ENCODE measurements at regions not wholly inside any gene's neighbourhood (a gene's known extent, or its start where the extent isn't known, plus 50 kb on each side); places are given as distances from the start of the nearest gene placed in this dataset.

GRCh38 chr17:55846745-55847144, 95.9 kb downstream of the PCTP start:
- Histone ChIP-seq H3K9me2 (replicated peaks; ENCODE audit: insufficient read depth, low read length) (no peaks in the 10 kb centered on the region), H3K4me2 (ENCODE audit: low read depth, low read length) (no peak overlapping the region), H3F3A (ENCODE audit: insufficient read depth, low read length) (no peaks in the 10 kb centered on the region), H3K4me3 (ENCODE audit: low read length) (no peak overlapping the region), H3K27ac (ENCODE audit: low read length) (no peak overlapping the region), H3K27me3 (replicated peaks; ENCODE audit: insufficient read depth, low read length) (no peaks in the 10 kb centered on the region), H3K79me2 (ENCODE audit: low read length) (no peaks in the 10 kb centered on the region), H3K4me1 (ENCODE audit: low read length) (no peaks in the 10 kb centered on the region), H3K9me3 (replicated peaks; ENCODE audit: insufficient read depth, low read length) (no peaks in the 10 kb centered on the region), H3K36me3 (replicated peaks; ENCODE audit: insufficient read depth, low read length) (no peaks in the 10 kb centered on the region), H2AFZ (ENCODE audit: low read length) (no peak overlapping the region), H3K9ac (ENCODE audit: low read length) (no peak overlapping the region), H4K20me1 (ENCODE audit: insufficient read depth, low read length) (no peaks in the 10 kb centered on the region)
- no peak for DNase-seq
- TF ChIP-seq EZH2phosphoT487 (IDR thresholded peaks at IDR 0.05; ENCODE audit: low read length) (no peak), CTCF (IDR thresholded peaks at IDR 0.05; ENCODE audit: low read length) (no peak), EZH2 (optimal IDR thresholded peaks at IDR 0.05; ENCODE audit: low read depth, low read length) (no peak)

DNA sequence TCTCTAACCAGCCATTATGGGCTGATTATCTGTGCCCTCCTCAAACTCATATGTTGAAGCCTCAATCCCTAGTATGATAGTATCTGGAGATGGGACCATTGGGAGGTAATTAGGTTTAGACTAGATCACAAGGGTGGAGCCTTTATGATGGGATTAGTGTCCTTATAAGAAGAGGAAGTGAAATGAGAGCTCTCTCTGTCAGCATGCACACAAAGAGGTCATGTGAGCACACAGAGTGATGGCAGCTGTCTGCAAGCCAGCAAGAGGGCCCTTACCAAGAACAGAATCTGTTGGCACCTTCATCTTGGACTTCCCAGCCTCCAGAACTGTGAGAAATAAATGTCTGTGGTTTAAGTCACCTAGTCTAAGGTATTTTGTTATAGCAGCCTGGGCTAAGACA, 101.9 kb downstream of the PCTP start:
- TF ChIP-seq EZH2 (optimal IDR thresholded peaks at IDR 0.05; ENCODE audit: low read depth, low read length) (no peak), EZH2phosphoT487 (IDR thresholded peaks at IDR 0.05; ENCODE audit: low read length) (no peak), CTCF (IDR thresholded peaks at IDR 0.05; ENCODE audit: low read length) (no peak)
- no peak overlapping the region for H2AFZ ChIP-seq (ENCODE audit: low read length)
- H3K9me3 ChIP-seq (replicated peaks; ENCODE audit: insufficient read depth, low read length) = no peaks in the 10 kb centered on the region
- H3K27me3 ChIP-seq (replicated peaks; ENCODE audit: insufficient read depth, low read length) = no peaks in the 10 kb centered on the region
- H3K4me3 ChIP-seq (ENCODE audit: low read length) = no peak overlapping the region
- H3K9me2 ChIP-seq (replicated peaks; ENCODE audit: insufficient read depth, low read length) = no peaks in the 10 kb centered on the region
- H4K20me1 ChIP-seq (ENCODE audit: insufficient read depth, low read length) = no peaks in the 10 kb centered on the region
- H3K4me1 ChIP-seq (ENCODE audit: low read length) = 0 out of 2 replicates have a peak, but pooled peaks cover 8% of the 10 kb centered on the region
- no peaks in the 10 kb centered on the region for H3K36me3 ChIP-seq (replicated peaks; ENCODE audit: insufficient read depth, low read length)
- H3F3A ChIP-seq (ENCODE audit: insufficient read depth, low read length) = no peaks in the 10 kb centered on the region
- no peak overlapping the region for H3K4me2 ChIP-seq (ENCODE audit: low read depth, low read length)
- H3K9ac ChIP-seq (ENCODE audit: low read length) = no peak overlapping the region
- H3K27ac ChIP-seq (ENCODE audit: low read length) = no peak overlapping the region
- DNase-seq = peak; percentile 33
- H3K79me2 ChIP-seq (ENCODE audit: low read length) = no peaks in the 10 kb centered on the region

- H3K27ac ChIP-seq (ENCODE audit: low read length) = no peak overlapping the region
- H3K79me2 ChIP-seq (ENCODE audit: low read length) = no peaks in the 10 kb centered on the region
- no peaks in the 10 kb centered on the region for H3K36me3 ChIP-seq (replicated peaks; ENCODE audit: insufficient read depth, low read length)
- H3F3A ChIP-seq (ENCODE audit: insufficient read depth, low read length) = no peaks in the 10 kb centered on the region
- H3K4me3 ChIP-seq (ENCODE audit: low read length) = no peak overlapping the region
- no peak for DNase-seq
- TF ChIP-seq EZH2phosphoT487 (IDR thresholded peaks at IDR 0.05; ENCODE audit: low read length) (no peak), CTCF (IDR thresholded peaks at IDR 0.05; ENCODE audit: low read length) (no peak), EZH2 (optimal IDR thresholded peaks at IDR 0.05; ENCODE audit: low read depth, low read length) (no peak)
- no peaks in the 10 kb centered on the region for H3K9me3 ChIP-seq (replicated peaks; ENCODE audit: insufficient read depth, low read length)
- no peak overlapping the region for H2AFZ ChIP-seq (ENCODE audit: low read length)
- H3K9ac ChIP-seq (ENCODE audit: low read length) = no peak overlapping the region
- no peaks in the 10 kb centered on the region for H3K27me3 ChIP-seq (replicated peaks; ENCODE audit: insufficient read depth, low read length)
- H3K4me2 ChIP-seq (ENCODE audit: low read depth, low read length) = no peak overlapping the region
- H4K20me1 ChIP-seq (ENCODE audit: insufficient read depth, low read length) = no peaks in the 10 kb centered on the region
- no peaks in the 10 kb centered on the region for H3K9me2 ChIP-seq (replicated peaks; ENCODE audit: insufficient read depth, low read length)
- H3K4me1 ChIP-seq (ENCODE audit: low read length) = no peaks in the 10 kb centered on the region
Measured at GRCh38 chr17:55859301-55859795, 108.5 kb downstream of the PCTP start.
